ENCODE measurements at regions not wholly inside any gene's neighbourhood (a gene's known extent, or its start where the extent isn't known, plus 50 kb on each side); places are given as distances from the start of the nearest gene placed in this dataset.

DNA sequence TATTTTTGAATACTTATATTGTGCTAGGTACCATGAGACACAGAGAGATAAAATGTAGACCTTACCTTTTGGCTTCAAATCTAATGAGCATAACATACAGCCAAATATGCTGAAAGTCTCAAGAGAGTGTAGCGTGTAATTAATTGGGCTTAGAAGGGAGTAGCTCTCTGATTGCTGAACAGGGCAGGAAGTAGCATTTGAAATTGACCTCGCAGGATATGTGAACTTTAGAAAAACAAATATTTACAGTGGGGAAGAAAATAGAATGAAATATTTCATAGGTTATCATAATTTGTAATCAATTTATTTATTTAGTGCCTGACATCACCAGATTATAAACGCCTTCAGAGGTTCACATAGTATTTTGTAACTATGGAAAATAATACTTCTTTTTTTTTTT is 327.1 kb downstream of the RFC3 start:
- DNase-seq (ENCODE audit: low spot score) = no peak
- in situ Hi-C loops (cut with HindIII; ENCODE audit: low sequenced_read_pairs) = no loop called here

DNA sequence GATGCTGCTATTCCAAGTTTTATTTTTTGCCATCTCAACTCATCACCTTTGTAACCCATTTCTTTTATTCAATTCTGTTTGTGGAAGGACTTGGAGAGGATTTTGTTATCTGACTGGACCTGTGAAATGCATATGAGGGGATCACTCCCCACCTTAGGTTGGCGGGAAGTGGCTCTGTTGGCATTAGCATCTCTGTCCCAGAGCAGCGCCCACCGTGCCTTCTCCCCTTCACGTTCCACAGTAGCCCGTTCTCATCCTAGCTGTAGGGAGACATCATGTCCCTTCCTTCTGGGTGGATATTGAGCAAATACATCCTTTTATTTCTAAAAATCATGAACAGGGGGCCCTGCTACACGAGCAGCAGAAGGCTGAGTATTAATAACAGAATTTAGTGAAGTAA is 330.4 kb downstream of the RFC3 start:
- in situ Hi-C loops (cut with HindIII; ENCODE audit: low sequenced_read_pairs) = no loop called here
- DNase-seq (ENCODE audit: low spot score) = no peak

DNA sequence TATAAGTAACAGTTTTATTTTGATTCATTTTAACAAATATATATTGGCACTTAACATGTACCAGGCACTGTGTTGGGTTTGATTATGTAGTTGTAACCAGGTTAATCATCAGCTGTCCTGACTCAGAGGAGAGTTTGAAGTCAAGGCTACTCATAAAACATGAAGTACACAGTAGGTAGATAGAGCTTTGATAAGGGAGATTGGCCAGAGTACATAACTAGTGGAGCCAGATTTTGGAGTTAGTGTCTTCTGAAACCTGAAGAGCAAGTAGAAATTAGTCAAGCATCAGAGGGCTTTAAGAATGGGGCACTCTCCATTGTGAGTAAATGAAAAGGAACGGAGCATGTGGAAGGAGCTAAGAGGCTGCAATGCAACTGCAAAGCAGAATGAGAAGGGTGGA is 333.9 kb downstream of the RFC3 start:
- DNase-seq (ENCODE audit: low spot score) = no peak
- in situ Hi-C loops (cut with HindIII; ENCODE audit: low sequenced_read_pairs) = no loop called here

DNA sequence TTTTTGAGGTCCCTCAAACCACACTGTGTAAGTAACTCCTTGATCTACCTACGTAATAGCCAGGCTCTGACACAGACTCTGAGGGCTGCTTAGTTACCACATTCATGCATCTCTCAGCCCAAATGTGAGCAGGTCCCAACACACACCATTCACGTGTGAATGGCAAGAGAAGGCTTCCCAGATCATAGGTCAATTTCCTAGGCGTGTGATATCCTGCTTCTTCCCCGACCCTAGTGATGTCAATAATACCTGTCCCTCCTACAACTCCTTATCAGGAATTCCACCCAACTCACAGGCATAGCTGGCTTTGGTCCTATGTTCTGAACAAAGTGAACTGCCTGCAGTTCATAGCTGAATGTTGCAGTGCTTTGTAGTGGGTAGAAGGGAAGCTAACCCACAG is 334.5 kb downstream of the RFC3 start:
- no peak for DNase-seq (ENCODE audit: low spot score)
- in situ Hi-C loops (cut with HindIII; ENCODE audit: low sequenced_read_pairs) = no loop called here

DNA sequence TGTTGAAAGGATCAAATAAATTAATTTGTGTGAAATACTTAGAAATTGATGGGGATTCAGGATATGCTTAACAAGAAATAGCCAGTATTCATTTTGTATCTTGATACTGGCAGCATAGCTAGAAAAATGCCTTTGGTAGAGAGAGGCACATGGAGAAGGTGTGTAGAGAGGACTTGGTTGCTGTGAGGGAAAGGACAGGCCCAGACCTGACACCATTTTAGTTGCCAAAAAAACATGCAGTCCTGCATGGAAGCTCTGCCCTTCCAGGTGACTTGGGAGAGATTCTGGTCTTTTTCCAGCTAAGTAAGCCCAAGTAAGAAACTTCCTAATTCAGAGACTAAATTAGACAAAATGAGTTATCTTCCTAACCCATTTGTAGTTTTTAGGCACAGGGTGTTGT is 335.0 kb downstream of the RFC3 start:
- in situ Hi-C loops (cut with HindIII; ENCODE audit: low sequenced_read_pairs) = no loop called here
- DNase-seq (ENCODE audit: low spot score) = no peak

DNA sequence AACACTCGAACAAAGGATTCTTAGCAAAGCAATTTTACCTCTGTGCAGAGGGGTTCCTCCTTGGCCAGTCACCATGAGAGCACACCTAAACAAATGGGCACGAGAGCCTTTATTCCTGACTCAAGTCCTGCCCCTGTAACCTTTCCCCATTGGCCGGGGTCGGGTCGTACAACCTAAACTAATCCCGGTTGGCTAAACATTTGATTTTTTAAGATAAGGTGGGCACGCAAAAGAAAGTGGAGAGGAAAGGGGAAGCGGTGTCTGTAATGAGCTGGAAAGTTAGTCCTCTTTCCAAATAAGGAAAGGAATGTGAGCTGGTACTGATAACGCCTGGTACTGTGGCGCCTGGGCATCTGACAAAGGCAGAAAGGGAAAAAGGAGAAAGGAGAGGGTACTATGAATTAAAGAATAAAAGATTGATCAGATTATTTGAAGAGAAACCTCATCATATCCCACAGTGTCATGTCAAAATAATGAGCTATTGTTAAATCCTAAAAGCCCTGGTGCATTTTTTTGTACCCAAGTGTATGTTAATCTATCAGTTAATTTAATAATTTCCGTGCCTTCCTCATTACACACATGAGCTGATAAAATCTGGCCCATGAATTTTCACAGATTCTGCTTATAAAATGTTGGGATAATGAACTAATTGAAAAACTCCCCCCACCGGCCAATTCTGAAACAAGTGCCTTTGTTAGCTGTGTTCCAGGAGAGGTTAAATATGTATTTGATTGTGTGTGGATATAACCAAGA is 335.7 kb downstream of the RFC3 start:
- peak; percentile 45 for DNase-seq (ENCODE audit: low spot score)

DNA sequence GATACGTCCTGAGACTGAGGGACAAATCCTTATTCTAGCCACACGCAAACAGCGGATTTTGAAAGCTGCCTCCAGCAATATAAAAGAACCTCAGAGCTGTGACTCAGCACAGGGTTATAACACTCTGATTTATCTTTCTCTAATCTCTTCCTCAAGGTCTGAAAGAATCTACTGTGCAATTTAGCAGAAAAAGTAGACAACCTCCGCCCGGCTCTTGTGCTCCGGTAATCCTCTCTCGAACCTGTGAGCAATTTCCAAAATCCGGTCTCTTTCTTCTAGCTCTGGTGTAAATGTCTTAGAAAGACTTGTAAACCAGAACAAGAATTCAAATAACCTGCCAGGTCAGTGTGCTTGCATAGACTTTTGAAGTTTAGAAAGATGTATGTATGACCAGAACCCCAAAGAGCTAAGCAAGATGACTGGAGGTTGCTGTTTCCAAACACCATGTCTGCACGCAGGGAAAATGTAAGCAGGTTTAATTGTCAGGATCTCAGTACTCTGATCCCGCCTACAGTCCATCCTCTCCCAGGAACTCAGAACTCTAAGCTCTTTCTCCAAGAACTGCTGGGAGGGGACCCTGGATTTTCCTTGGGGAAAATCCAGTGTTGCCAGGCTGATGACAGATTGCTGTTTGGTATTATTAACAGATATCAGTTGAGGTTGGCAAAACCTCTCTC is 338.1 kb downstream of the RFC3 start:
- in situ Hi-C loops (cut with HindIII; ENCODE audit: low sequenced_read_pairs) = no loop called here
- DNase-seq (ENCODE audit: low spot score) = peak; percentile 68

More for the DNA sequence above, 335.7 kb downstream of the RFC3 start:
- in situ Hi-C loops (cut with HindIII; ENCODE audit: low sequenced_read_pairs) = no loop called here

DNA sequence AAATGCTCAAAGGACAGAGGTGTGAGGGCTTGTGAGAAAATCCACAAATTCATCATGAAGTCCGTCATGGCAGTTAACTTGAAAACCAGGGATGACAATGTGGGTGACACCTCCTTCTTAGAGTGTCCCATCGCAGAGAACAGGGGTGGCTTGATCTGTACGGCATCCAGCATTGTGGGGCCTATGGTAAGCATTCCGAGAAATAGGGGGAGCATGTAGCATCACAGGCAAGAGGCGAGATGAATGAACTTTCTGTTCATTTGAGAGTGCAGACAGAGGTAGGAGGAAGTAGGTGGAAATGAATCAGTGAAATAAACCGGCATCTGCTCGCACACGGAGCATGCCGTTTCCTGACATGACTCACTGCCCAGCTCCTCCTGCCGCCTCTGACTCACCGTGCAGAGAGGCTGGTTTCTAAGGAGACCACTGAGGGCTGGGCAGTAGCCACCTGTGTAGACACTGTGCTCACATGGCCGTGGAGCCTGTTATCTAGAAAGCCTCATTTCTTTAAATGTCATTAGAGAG is 339.0 kb downstream of the RFC3 start:
- in situ Hi-C loops (cut with HindIII; ENCODE audit: low sequenced_read_pairs) = no loop called here
- peak; percentile 83 for DNase-seq (ENCODE audit: low spot score)

DNA sequence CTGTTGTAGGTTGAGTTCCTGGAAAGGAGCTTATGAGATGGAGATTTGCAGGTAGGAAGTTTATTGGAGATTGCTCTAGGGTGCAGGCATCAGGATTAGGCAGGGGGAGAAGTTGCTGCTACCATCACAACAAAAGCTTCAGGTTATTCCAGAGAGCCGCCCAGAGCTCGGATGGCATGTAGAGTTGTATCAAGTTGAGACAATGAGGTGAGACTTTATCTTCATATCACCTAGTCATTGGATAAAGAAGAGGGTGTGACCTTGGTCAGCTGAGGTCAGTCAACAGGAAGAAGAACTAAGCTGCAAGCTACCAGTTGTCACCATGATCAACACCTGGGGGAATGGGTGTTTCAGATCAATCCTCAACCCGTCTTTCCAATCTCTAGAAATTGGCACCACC is 342.0 kb downstream of the RFC3 start:
- in situ Hi-C loops (cut with HindIII; ENCODE audit: low sequenced_read_pairs) = no loop called here
- no peak for DNase-seq (ENCODE audit: low spot score)

DNA sequence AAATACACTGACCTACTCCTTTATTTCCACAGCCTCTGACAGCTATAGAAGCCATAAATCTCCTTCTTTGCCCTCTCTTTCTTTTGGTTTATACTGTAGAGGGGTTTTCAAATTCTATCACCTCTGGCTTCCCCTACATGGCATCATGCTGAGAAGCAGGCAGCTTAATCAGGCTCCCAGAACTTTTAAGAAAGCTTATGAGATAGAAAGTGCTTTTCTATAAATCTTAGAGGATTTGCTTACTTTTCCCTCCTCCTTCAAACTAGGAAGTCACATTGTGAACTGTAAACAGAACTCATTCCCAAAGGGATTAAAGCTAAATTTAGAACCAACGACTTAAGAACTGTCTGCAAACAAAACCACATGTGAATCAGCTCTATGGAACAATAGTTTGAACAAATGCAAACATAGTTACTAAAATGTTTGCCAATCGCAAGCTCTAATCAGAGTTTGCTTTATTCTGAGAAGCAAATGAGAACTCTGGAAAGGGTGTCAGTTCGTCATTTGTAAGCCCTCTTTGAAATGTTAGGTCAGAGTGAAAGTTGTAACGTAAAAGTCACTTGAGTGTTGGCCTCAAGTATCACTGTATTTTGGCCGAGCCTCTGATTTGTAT is 344.1 kb downstream of the RFC3 start:
- DNase-seq (ENCODE audit: low spot score) = peak; percentile 67
- in situ Hi-C loops (cut with HindIII; ENCODE audit: low sequenced_read_pairs) = no loop called here

DNA sequence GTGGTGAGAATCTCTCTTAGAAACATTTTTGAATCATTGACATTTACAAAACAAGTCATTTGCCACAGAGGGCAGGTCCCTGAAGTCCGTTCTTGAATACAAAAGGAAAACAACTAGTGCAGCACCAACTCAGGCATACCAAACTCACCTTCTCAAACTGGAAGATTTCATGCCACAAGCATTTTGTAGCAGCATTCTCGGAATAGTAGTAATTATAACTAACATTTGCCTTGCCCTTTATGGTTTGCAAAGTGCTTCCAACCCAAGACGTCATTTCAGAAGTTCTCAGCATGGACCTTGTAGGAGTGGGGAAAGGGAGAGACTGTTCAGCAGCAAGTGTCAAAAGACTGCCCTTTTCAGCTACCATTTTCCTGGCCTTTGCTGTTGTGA is 344.6 kb downstream of the RFC3 start:
- in situ Hi-C loops (cut with HindIII; ENCODE audit: low sequenced_read_pairs) = no loop called here
- DNase-seq (ENCODE audit: low spot score) = peak; percentile 43

DNA sequence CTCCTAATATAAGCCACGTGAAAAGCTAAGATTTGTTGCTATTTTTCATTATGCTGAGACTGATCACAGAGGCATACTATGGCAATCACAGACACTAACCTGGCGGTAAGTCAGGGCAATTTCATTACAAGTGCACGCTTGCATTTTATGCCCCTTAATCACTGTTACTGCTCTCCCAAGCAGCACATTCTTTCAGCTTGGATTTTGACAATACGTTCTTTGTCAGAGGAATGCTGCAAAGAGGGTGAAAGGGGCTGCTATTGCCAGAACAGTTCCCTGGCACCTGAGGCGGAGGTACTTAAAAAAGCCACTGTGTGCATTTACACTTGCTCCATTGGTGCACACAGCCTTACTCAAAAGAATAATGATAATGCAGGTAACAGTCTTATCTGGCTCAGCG is 346.6 kb downstream of the RFC3 start:
- no peak for DNase-seq (ENCODE audit: low spot score)
- in situ Hi-C loops (cut with HindIII; ENCODE audit: low sequenced_read_pairs) = no loop called here

DNA sequence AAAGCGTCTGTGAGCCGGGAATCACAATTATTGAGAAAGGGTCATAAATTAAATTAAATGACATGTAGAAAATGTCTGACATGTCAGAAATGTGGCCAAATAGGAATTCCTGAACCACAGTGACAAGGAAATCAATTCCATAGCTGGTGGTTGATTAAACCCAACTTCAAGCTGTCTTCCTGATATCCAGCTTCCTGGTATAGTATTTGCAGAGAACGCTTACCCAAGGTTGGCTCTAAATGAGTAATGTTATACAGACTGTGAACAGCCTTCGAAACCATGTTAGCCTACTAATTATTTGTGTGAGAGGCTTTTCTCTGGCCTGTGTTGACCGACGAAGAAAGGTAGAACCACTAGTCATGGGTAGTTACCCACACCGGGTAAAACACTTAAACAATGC is 347.2 kb downstream of the RFC3 start:
- no peak for DNase-seq (ENCODE audit: low spot score)
- in situ Hi-C loops (cut with HindIII; ENCODE audit: low sequenced_read_pairs) = no loop called here

DNA sequence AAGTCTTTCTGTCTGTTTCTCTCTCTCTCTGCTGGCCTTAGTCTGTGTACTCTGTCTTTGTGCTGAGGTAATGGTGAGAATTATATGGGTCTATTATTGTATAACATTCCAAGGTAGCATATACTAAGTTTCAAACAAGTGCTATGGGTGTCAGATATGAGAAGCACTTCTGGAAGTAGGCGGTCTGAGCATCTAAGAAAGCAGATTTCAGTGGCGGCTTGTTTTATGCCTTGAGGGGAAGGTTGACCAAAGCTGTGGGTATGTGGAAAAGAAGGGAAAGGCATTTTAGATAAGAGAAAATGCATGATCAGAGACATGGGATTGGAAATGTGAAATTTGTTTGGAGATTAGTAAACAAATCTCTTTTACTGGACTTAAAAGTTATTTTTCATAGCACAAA is 348.5 kb downstream of the RFC3 start:
- in situ Hi-C loops (cut with HindIII; ENCODE audit: low sequenced_read_pairs) = no loop called here
- no peak for DNase-seq (ENCODE audit: low spot score)

DNA sequence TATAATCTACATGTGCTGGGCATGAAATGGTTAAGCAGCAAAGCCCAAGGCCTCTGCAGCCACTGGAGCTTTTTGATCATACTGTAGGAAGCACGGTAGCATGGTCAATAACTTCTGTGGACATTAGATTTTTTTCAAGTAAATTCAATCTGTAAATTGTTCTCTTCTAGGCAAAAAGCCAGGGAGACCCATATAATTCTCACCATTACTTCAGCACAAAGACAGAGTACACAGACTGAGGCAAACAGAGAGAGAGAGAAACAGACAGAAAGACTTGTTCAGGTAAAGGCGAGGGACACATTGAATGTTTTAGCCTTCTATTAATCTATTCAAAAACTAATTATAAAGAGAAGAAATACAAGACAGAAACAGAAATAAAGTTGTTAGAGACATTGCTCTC is 349.4 kb downstream of the RFC3 start:
- no peak for DNase-seq (ENCODE audit: low spot score)
- in situ Hi-C loops (cut with HindIII; ENCODE audit: low sequenced_read_pairs) = no loop called here

DNA sequence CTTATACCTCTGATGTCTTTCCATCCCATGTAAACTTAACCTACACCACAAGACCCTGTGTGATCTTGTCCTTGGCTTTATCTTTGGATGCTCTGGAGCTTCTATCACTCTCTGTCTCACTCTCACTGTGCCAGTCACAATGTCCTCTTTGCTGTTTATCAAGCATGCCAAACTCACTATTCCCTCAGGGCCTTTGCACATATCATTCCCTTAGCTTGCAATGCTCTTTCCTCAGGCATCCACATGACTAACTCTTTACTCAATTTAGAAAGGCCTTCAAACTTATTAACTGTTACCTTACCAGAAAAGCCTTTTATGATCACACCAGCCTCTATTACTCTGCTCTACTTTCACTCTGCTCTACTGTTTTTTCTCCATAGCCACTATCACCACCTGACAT is 354.1 kb downstream of the RFC3 start:
- no peak for DNase-seq (ENCODE audit: low spot score)
- in situ Hi-C loops (cut with HindIII; ENCODE audit: low sequenced_read_pairs) = no loop called here

DNA sequence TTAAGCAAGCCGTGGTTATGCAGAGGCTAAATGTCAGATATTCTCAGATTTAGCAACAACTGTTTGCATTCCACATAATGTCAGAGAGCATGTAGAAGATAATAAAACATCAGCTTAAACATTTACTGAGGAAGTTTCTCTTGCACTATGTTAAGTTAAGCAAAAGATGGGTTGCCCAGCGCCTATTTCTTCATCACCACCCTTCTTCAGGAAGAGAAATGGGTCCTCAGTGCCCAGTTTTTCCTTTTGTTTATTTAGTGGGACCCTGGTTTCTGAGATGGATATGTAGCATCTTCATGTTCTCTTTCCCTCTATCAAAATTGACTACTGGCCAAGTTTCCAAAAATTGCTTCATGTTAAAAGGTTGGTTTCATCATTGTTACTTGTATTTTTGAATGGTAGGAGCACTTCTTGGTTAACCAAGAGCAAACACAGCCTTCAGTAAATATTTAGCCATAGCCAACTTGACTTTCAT is 356.8 kb downstream of the RFC3 start:
- in situ Hi-C loops (cut with HindIII; ENCODE audit: low sequenced_read_pairs) = no loop called here

DNA sequence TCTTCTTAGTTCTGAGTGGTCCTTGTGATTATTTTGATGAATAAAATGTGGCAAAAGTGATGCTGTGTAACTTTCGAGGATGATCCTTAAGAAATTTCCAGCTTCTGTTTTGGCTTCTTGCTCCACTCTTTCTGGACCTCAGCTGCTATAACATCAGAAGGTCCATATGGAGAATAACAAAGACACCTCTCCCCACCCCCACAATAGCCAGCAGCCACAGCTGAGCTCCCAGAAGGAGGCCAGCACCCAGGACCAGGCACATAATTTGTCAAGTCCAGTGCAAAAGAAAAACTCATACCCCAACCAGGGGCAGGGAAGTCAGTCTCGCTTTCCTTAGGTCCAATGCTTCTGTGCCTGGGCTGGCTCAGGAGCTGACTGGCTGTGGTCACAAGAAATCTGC is 357.6 kb downstream of the RFC3 start:
- in situ Hi-C loops (cut with HindIII; ENCODE audit: low sequenced_read_pairs) = no loop called here
- no peak for DNase-seq (ENCODE audit: low spot score)

More for the DNA sequence above, 356.8 kb downstream of the RFC3 start:
- no peak for DNase-seq (ENCODE audit: low spot score)

DNA sequence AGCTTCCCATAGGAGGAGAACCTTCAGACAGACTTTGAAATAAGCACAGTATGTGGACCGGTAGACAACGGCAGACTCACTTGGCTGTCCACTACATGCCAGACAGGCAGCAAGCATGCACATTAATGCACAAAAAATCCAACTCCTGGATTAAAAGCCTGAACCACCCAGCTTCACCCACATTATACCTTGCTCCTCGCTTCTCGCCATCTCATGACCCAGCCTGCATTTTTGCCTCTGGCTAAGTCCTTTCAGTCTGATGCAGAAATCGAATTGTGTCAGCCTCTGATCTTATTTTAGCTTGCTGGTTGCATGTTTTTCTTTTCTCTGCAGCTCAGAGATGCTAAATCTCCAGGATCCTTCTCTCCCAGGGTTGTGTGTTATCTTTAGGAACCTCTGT is 358.7 kb downstream of the RFC3 start:
- in situ Hi-C loops (cut with HindIII; ENCODE audit: low sequenced_read_pairs) = no loop called here
- DNase-seq (ENCODE audit: low spot score) = no peak

DNA sequence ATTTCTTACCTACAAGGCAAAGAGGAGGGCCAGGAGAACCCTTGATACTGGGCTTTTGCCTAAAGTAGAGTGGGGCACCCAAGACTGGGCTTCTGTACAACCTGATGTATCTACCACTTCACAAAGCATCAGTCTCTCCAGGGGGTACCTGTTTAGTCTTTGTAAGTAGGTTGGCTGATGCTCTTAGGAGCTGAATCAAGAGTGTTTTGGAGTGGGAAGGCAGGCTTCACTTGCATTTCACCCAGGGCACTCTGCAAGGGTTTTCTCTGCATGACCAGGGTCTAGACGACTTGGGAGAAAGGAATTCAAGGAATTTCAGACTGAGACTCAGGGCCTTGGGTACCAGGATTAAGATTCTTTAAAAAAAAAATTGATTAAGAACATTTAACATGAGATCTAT is 361.5 kb downstream of the RFC3 start:
- DNase-seq (ENCODE audit: low spot score) = no peak
- in situ Hi-C loops (cut with HindIII; ENCODE audit: low sequenced_read_pairs) = no loop called here
